GM19438 (cell line): ENCODE measurements at regions not wholly inside any gene's neighbourhood (a gene's known extent, or its start where the extent isn't known, plus 50 kb on each side); places are given as distances from the start of the nearest gene placed in this dataset.

ENCODE experiments used
- ATAC-seq: cut with Tn5 transposase; IDR thresholded peaks from one replicate; pipeline ENCODE4 v1.9.1; 2021; ENCODE audit warnings: low read depth; ENCODE audit not compliant: unreplicated experiment

DNA sequence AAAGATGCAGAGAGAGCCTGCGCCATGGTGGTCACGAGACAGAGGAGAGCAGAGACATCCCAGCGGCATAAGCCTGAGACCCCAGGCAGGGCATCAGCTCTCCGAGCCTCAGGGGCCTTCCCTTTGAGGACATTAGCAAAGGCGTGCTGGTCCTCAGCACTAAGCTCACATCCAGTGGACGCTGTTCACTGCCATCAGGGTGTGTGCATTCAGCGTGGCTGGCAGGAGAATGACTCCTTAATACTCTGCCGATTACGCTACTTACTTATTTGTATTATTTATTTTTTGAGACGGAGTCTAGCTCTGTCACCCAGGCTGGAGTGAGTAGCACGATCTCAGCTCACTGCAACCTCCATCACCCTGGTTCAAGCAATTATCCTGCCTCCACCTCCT is 290.2 kb downstream of the KLF6 start:
- no peak for ATAC-seq

DNA sequence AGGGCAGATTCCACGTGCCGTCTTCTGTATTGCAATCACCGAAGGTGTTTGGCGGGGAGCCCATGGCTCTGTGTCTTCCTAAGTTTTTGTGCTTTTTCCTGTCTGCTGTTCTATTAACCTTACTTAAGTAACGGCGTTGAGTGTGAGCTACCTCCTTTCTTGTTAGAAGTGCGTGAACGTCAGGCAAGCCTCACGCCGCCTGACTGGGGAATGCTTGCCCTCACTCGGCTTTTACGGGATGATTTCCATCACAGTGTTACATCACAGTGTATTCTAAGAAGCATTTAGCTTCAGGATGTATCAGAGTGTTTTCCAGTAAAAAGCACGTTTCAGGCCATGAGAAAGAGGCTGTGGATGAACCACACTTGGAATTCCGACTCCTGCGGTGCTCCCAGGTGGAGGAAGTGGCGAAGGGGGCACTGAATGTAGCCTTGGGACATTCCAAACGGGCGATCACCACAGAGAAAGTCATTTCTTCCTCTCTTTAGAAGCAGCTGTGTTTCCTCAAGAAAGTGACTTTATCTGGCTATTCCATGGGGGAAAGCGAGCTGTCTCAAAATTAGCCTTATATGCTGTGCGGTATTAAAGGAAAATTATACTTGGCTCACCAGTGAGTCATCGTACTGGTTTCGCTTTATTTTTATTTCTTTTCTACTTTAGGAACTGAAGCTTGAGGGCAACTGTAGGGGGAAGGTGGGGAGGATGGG is 290.7 kb downstream of the KLF6 start:
- ATAC-seq, result no peak

DNA sequence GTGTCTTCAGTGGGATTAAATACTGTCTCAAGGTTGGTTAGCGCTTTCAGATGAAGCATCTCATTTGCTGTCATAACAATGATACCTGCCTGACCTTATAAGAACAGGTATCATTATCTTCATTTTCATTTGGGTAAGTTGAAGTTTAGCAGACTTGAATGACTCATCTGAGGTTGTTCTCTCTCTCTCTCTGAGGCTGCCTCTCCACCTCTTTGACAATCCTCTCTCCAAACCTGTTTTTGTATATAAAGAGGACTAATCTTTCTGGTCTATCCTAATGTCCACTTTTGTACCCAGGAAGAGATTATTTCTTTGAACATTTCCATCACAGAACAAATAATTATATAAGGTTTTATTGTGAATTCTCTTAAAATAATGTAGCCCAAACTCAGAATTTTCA is 291.4 kb downstream of the KLF6 start:
- ATAC-seq, result no peak

DNA sequence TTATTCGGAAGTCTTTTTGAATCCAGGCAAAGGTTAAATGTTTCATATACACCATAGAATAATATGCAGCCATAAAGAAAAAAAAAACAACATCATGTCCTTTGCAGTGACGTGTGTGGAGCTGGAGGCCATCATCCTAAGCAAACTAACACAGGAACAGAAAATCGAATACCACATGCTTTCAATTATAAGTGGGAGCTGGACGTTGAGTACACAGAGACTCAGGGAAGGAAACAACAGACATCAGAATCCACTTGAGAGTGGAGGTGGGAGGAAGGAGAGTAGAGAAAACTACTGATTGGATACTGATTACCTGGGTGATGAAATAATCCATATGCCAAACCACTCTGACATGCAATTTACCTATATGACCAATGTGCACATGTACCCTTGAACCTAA is 293.4 kb downstream of the KLF6 start:
- ATAC-seq, result no peak

DNA sequence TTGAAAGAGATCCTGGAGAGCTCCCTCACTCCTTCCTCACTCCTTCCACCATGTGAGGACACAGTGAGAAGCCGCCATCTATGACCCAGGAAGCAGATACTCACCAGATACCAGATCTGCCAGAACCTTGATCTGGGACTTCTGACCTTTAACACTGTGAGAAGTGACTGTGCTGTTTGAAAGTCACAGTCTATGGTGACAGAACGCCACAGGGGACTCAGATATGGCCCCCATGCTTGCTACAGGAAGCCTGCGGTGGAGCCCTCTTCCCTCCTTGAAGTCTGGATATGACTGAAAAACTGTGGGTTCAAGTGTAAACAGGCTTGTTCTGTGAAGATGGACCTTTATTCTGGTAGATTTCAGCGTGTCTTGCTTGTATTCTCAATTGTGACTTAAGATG is 297.8 kb downstream of the KLF6 start:
- no peak for ATAC-seq

DNA sequence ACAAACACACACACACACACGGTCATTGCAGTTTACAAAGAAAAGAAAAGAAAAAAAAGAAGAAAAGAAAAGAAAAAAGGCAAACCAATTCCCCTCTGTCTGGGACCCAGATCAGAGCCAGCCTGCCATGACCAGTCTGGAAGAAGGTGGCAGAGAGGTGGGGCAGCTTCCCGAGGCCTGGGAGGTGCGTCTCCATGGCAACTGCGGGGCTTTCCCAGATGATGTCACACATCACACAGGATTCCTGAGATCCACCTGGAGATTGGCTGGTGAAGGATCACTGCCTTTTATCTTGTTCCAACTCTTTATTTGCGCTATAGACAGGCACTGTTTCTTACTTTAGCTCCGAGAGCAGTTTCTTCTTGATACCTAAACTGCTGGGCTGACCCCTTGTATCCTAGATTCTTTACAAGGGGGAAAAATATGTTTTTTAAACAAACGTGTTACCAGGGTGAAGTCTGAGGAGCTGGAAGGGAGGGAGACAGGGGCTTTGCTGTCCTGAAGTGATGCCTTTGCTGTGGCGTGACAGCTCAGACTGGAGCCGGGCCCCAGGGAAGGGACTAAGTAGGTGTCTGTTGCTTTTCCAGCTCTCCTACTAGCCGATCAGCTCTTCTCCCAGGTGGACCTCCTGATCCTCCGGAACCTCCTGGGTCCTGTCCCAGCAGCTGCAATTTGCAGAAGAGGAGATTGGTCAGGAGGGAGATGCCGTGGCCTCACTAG is 298.5 kb downstream of the KLF6 start:
- ATAC-seq, result no peak

GRCh38 chr10:3485057-3485686 is 299.8 kb downstream of the KLF6 start:
- ATAC-seq, result peak; percentile 45

- ATAC-seq, result peak; percentile 87
Measured at GRCh38 chr10:3484306-3485056, 300.5 kb downstream of the KLF6 start.

DNA sequence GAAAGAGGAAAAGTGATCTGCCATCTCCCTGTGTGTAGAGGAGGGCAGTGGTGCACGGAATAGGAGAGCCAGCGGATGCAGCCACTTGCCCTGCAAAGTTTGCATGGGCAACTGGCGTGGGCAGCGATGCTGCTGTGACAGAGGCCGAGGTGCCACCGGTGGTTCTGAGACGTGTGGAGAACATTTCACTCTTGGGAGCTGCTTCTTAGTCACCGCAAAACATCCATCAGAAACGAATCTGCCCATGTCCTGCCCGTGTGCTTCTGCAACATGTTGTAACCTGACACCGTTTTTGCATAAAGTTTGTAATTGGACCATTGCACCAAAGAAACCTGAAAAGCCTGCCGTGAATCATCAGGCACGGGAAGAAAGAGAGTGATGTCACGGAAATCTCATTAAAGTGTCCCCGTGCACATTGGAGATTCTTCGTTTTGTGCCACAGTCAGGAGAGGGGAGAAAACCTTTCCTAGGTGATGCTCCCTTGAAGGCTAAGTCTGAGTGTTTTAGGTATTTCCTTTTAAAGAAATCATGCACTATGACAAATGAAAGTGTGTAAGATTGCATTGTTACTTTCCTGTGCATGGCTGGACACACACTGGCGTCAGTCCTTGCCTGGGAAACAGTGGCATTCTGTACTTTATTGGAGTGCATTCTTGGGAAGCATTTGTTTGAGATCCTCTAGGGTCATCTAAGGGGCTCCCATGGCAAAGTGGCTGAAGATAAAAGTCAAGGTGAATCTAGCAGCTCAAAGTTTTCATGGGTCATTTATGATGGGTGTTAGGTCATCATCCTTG is 302.6 kb downstream of the KLF6 start:
- no peak for ATAC-seq

DNA sequence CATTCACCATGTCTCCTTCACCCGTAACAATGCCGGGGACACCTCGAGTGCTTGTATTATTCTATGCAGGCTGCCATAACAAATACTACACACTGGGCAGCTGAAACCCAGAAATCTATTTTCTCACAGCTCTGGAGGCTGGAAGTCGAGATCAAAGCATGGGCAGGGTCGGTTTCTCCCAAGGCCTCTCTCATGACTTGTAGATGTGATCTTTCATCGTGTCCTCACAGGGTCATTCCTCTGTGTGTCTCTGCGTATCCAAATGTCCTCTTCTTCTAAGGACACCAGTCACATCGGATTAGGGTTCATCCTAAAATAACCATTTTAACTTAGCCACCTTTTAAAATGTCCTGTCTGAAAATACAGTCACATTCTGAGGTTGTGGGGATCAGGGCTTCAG is 303.5 kb downstream of the KLF6 start:
- ATAC-seq, result no peak

DNA sequence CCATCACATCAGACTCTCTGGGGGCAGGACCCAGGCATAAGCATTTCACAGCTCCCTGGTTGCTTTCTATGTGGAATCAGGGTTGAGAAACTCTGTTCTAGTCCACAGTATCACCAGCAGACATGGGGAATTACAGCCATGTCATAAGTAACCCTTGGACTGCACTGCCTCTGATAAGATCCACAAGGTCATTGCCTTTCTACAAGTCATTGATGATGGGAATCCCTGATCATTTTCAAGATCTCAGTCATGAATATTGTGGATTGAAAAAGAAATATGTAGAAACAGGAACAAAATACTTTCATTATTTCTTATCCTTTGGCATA is 304.1 kb downstream of the KLF6 start:
- no peak for ATAC-seq

GRCh38 chr10:3480281-3480989 is 304.6 kb downstream of the KLF6 start:
- no peak for ATAC-seq

DNA sequence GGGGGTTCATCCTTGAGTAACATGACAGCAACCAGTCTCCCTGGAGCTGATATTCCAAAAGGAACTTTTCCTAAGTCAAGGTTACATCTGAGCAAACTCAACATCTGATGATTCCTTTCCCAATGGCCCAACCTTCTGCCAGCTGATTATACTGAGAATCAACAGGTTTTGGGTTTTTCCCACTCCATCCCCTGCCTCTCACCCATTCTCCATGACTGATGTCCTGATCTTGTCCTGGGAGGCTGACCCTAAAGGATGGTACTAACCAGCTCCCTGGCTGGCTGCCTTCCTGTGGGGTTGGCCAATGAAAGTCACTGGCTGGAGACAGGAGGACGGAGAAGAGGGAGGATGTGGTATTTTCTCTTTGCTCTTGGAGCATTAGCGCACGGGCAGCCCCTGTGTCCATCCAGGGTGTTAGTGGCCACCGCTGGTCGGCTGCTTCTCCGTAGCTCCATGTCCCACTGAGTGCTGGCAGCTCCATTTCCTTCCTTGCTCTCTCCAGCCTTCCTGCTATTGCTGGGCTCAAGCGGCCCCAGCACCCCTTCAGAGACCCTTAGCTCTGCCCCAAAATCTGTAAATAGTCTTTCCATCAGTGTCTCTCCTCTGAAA is 306.2 kb upstream of the PITRM1 start:
- no peak for ATAC-seq

GRCh38 chr10:3478153-3478552 is 305.6 kb upstream of the PITRM1 start:
- ATAC-seq, result peak; percentile 86

- ATAC-seq, result peak; percentile 69
Measured at GRCh38 chr10:3477683-3478082, 305.1 kb upstream of the PITRM1 start.

- ATAC-seq, result no peak
Measured at GRCh38 chr10:3476640-3477448, 304.3 kb upstream of the PITRM1 start.

DNA sequence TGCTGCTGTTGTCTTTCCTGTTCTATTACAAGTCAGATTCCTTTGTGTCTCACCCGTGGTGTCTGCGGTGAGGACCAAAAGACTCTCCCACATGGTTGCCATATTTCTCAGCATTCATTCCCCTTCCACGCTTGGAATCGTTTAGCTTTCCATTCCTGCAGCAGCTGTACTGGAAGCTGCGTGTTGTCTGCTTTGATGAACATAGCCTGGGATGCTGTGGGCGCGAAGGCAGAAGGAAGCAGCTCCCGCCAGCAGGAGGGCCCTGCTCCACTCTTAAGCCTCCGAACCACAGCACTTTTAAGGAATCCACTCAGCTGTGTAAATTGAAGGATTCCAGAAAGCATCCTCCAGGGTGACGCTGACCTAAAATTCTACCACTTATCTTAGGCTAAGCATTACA is 303.6 kb upstream of the PITRM1 start:
- ATAC-seq, result no peak

GRCh38 chr10:3475367-3475766 is 302.8 kb upstream of the PITRM1 start:
- no peak for ATAC-seq

- ATAC-seq, result no peak
Measured at GRCh38 chr10:3474266-3474665, 301.7 kb upstream of the PITRM1 start.
